ENCODE measurements at regions not wholly inside any gene's neighbourhood (a gene's known extent, or its start where the extent isn't known, plus 50 kb on each side); places are given as distances from the start of the nearest gene placed in this dataset.

- Histone ChIP-seq H3F3A (ENCODE audit: insufficient read depth) (no peaks in the 10 kb centered on the region), H3K4me2 (ENCODE audit: low read depth, low read length, poor library complexity, severe bottlenecking) (no peak overlapping the region)
- TF ChIP-seq EZH2phosphoT487 (conservative IDR thresholded peaks at IDR 0.05; ENCODE audit: low read length): no peak
- TF ChIP-seq CTCF (IDR thresholded peaks at IDR 0.05; ENCODE audit: insufficient read depth, low read length, poor library complexity, severe bottlenecking): no peak
These were observed 83.0 kb upstream of the ADRA2C start for GRCh38 chr4:3683077-3683743.

GRCh38 chr4:3682236-3683076, 83.7 kb upstream of the ADRA2C start:
- no peaks in the 10 kb centered on the region for H3F3A ChIP-seq (ENCODE audit: insufficient read depth)
- no peaks in the 10 kb centered on the region for H4K20me1 ChIP-seq (ENCODE audit: low read depth, low read length)
- no peaks in the 10 kb centered on the region for H3K79me2 ChIP-seq (ENCODE audit: insufficient read depth, low read length)
- H3K9ac ChIP-seq (ENCODE audit: low read length): no peak overlapping the region
- H3K36me3 ChIP-seq (ENCODE audit: low read length): no peaks in the 10 kb centered on the region
- no peaks in the 10 kb centered on the region for H3K9me3 ChIP-seq (ENCODE audit: insufficient read depth, low read length)
- no peak for TF ChIP-seq EZH2phosphoT487 (conservative IDR thresholded peaks at IDR 0.05; ENCODE audit: low read length)
- TF ChIP-seq CTCF (IDR thresholded peaks at IDR 0.05; ENCODE audit: insufficient read depth, low read length, poor library complexity, severe bottlenecking): no peak
- no peaks in the 10 kb centered on the region for H3K27me3 ChIP-seq (ENCODE audit: low read length)
- no peak overlapping the region for H3K4me2 ChIP-seq (ENCODE audit: low read depth, low read length, poor library complexity, severe bottlenecking)
- no peak overlapping the region for H2AFZ ChIP-seq (ENCODE audit: low read depth, low read length, severe bottlenecking)
- H3K4me3 ChIP-seq (ENCODE audit: insufficient read depth, low read length, poor library complexity, severe bottlenecking): no peak overlapping the region
- no peak overlapping the region for H3K27ac ChIP-seq (ENCODE audit: low read depth, low read length)
- H3K9me2 ChIP-seq (replicated peaks; ENCODE audit: insufficient read depth, low read length): no peaks in the 10 kb centered on the region

More at GRCh38 chr4:3683077-3683743, 83.0 kb upstream of the ADRA2C start:
- H3K36me3 ChIP-seq (ENCODE audit: low read length): no peaks in the 10 kb centered on the region
- H3K79me2 ChIP-seq (ENCODE audit: insufficient read depth, low read length): no peaks in the 10 kb centered on the region
- H3K27me3 ChIP-seq (ENCODE audit: low read length): no peaks in the 10 kb centered on the region
- H3K4me3 ChIP-seq (ENCODE audit: insufficient read depth, low read length, poor library complexity, severe bottlenecking): no peak overlapping the region
- no peak overlapping the region for H2AFZ ChIP-seq (ENCODE audit: low read depth, low read length, severe bottlenecking)
- no peak overlapping the region for H3K27ac ChIP-seq (ENCODE audit: low read depth, low read length)
- no peak overlapping the region for H3K9ac ChIP-seq (ENCODE audit: low read length)
- H3K9me2 ChIP-seq (replicated peaks; ENCODE audit: insufficient read depth, low read length): no peaks in the 10 kb centered on the region
- no peaks in the 10 kb centered on the region for H3K9me3 ChIP-seq (ENCODE audit: insufficient read depth, low read length)
- no peaks in the 10 kb centered on the region for H4K20me1 ChIP-seq (ENCODE audit: low read depth, low read length)

GRCh38 chr4:3681191-3681590, 85.0 kb upstream of the ADRA2C start:
- no peak for TF ChIP-seq CTCF (IDR thresholded peaks at IDR 0.05; ENCODE audit: insufficient read depth, low read length, poor library complexity, severe bottlenecking)
- no peak for TF ChIP-seq EZH2phosphoT487 (conservative IDR thresholded peaks at IDR 0.05; ENCODE audit: low read length)
- Histone ChIP-seq H3K9me3 (ENCODE audit: insufficient read depth, low read length) (no peaks in the 10 kb centered on the region), H3K9ac (ENCODE audit: low read length) (no peak overlapping the region), H3K27me3 (ENCODE audit: low read length) (no peaks in the 10 kb centered on the region; the same call in 1 of the 2 replicates), H3K4me2 (ENCODE audit: low read depth, low read length, poor library complexity, severe bottlenecking) (no peak overlapping the region), H3K79me2 (ENCODE audit: insufficient read depth, low read length) (no peaks in the 10 kb centered on the region), H3K36me3 (ENCODE audit: low read length) (no peaks in the 10 kb centered on the region), H3K9me2 (replicated peaks; ENCODE audit: insufficient read depth, low read length) (no peaks in the 10 kb centered on the region), H4K20me1 (ENCODE audit: low read depth, low read length) (no peaks in the 10 kb centered on the region), H3K4me3 (ENCODE audit: insufficient read depth, low read length, poor library complexity, severe bottlenecking) (no peak overlapping the region), H3F3A (ENCODE audit: insufficient read depth) (no peaks in the 10 kb centered on the region), H2AFZ (ENCODE audit: low read depth, low read length, severe bottlenecking) (no peak overlapping the region), H3K27ac (ENCODE audit: low read depth, low read length) (no peak overlapping the region)

All from SU-DHL-6 (cell line).